HCT116 (cell line): ENCODE measurements at regions not wholly inside any gene's neighbourhood (a gene's known extent, or its start where the extent isn't known, plus 50 kb on each side); places are given as distances from the start of the nearest gene placed in this dataset.

Experiments used
- ATAC-seq: fragments of 200-7000 bp; cut with Tn5 transposase; 2 replicates; pipeline ENCODE4 v1.9.1; 2020; ENCODE audit warnings: mild to moderate bottlenecking, moderate library complexity
- BruUV-seq: library from RNA; stranded (reverse); fragments of 400-500 nt; replicated peaks from 2 replicates; lab custom pipeline; 2021; lab: Mats Ljungman, UMichigan
- CTCF ChIA-PET: fragments of 300-600 bp; sonication (Branson Sonifier 250); formaldehyde crosslinking; loops from one replicate; lab custom pipeline; 2021; ENCODE audit warnings: antibody characterized with exemption; lab: Charles Lee
- POLR2A ChIA-PET: fragments of 300-600, 350-600 bp; sonication (Branson Sonifier 250); formaldehyde crosslinking; loops from one replicate; lab custom pipeline; 2021; ENCODE audit warnings: antibody characterized with exemption; lab: Charles Lee
- RAD21 ChIA-PET, 2 experiments: fragments of 300-600 bp; sonication (Branson Sonifier 250); formaldehyde crosslinking; loops; one replicate each; lab custom pipeline; 2023; ENCODE audit warnings: low total read pairs in 2 of 2; ENCODE audit not compliant: uncharacterized antibody in 2 of 2, unreplicated experiment in 2 of 2, low non-redundant PET in 1 of 2; lab: Charles Lee
- DNase-seq: peaks from one replicate; pipeline ENCODE4 v3.0.0-alpha.2; 2010; ENCODE audit warnings: low read depth, low spot score
- H2AFZ ChIP-seq: fragments of 200-600 bp; shearing (Covaris generic), sonication (generic); 2 replicates; pipeline ENCODE4 v1.6.1; 2017; ENCODE audit warnings: low read depth, mixed run types, mixed read lengths, antibody characterized with exemption, low read length; ENCODE audit not compliant: poor library complexity, severe bottlenecking
- H3K27ac ChIP-seq: 2 replicates; pipeline ENCODE4 v1.5.1; 2012; ENCODE audit warnings: low read depth, low read length
- H3K27me3 ChIP-seq: fragments of 200-600 bp; sonication (generic); 2 replicates; pipeline ENCODE4 v1.6.1; 2016; ENCODE audit warnings: mixed run types, low read length, mixed read lengths; ENCODE audit not compliant: insufficient read depth
- H3K36me3 ChIP-seq, 2 experiments: fragments of 200-500 bp in 1 of 2; fragments of 200-600 bp in 1 of 2; sonication (Bioruptor generic) in 1 of 2; sonication (generic) in 1 of 2; 2 replicates each; pipeline versions ENCODE4 v1.5.1 to v1.6.1; 2014 to 2016; ENCODE audit warnings: low read length in 2 of 2, inconsistent platforms in 1 of 2, mixed read lengths in 1 of 2, mixed run types in 1 of 2; ENCODE audit not compliant: insufficient read depth in 2 of 2, control insufficient read depth in 1 of 2
- H3K4me1 ChIP-seq, 2 experiments: fragments of 200-600 bp in 1 of 2; sonication (generic) in 1 of 2; 2 replicates each; pipeline versions ENCODE4 v1.5.1 to v1.6.1; 2012 to 2017; ENCODE audit warnings: low read length in 2 of 2, inconsistent platforms in 1 of 2, mild to moderate bottlenecking in 1 of 2, mixed read lengths in 1 of 2, mixed run types in 1 of 2, moderate library complexity in 1 of 2; ENCODE audit not compliant: insufficient read depth in 2 of 2, control insufficient read depth in 1 of 2
- H3K4me2 ChIP-seq: fragments of 200-600 bp; sonication (generic); 2 replicates; pipeline ENCODE4 v1.6.1; 2017; ENCODE audit warnings: mixed run types, low read length, mixed read lengths
- H3K4me3 ChIP-seq, 2 experiments: fragments of 200-600 bp in 1 of 2; sonication (generic) in 1 of 2; replicated peaks in 1 of 2; 2 replicates each; pipeline ENCODE4 v1.5.1; 2011 to 2016; ENCODE audit warnings: low read length in 2 of 2, control low read depth in 1 of 2, low read depth in 1 of 2, mild to moderate bottlenecking in 1 of 2, mixed read lengths in 1 of 2, mixed run types in 1 of 2
- H3K79me2 ChIP-seq: fragments of 200-600 bp; sonication (generic); 2 replicates; pipeline ENCODE4 v1.6.1; 2017; ENCODE audit warnings: mild to moderate bottlenecking, mixed run types, low read length, moderate library complexity, mixed read lengths; ENCODE audit not compliant: insufficient read depth
- H3K9ac ChIP-seq: fragments of 200-600 bp; sonication (generic); 2 replicates; pipeline ENCODE4 v1.6.1; 2016; ENCODE audit warnings: low read length, mixed read lengths
- H3K9me2 ChIP-seq: fragments of 200-600 bp; sonication (generic), shearing (Covaris generic); 2 replicates; pipeline ENCODE4 v1.6.1; 2017; ENCODE audit warnings: mixed run types, mild to moderate bottlenecking, moderate library complexity; ENCODE audit not compliant: insufficient read depth
- H3K9me3 ChIP-seq, 2 experiments: fragments of 200-500 bp in 1 of 2; fragments of 200-600 bp in 1 of 2; sonication (Bioruptor generic) in 1 of 2; sonication (generic) in 1 of 2; 2 replicates each; pipeline ENCODE4 v1.6.1; 2014 to 2017; ENCODE audit warnings: low read length in 2 of 2, mixed read lengths in 2 of 2, inconsistent platforms in 1 of 2, low read depth in 1 of 2, mild to moderate bottlenecking in 1 of 2, mixed run types in 1 of 2, moderate library complexity in 1 of 2; ENCODE audit not compliant: control insufficient read depth in 1 of 2, insufficient read depth in 1 of 2
- H4K20me1 ChIP-seq: fragments of 200-600 bp; sonication (generic), shearing (Covaris generic); 2 replicates; pipeline ENCODE4 v1.6.1; 2017; ENCODE audit warnings: mixed run types, mild to moderate bottlenecking, moderate library complexity; ENCODE audit not compliant: insufficient read depth
- CTCF ChIP-seq, 3 experiments: fragments of 200-600 bp in 1 of 3; sonication (generic) in 1 of 3; IDR thresholded peaks in 2 of 3; conservative IDR thresholded peaks in 1 of 3; 2 replicates each; pipeline ENCODE4 v1.5.1; 2012 to 2017; ENCODE audit warnings: low read depth in 2 of 3, low read length in 2 of 3, antibody characterized with exemption in 1 of 3, borderline replicate concordance in 1 of 3, control low read depth in 1 of 3, mild to moderate bottlenecking in 1 of 3, mixed read lengths in 1 of 3, mixed run types in 1 of 3, moderate library complexity in 1 of 3; ENCODE audit not compliant: insufficient read depth in 1 of 3
- EGR1 ChIP-seq: IDR thresholded peaks from 2 replicates; pipeline ENCODE4 v1.6.1; 2012; ENCODE audit warnings: low read depth
- ELF1 ChIP-seq: IDR thresholded peaks from 2 replicates; pipeline ENCODE4 v1.6.1; 2012; ENCODE audit warnings: low read depth, borderline replicate concordance
- FOSL1 ChIP-seq: IDR thresholded peaks from 2 replicates; pipeline ENCODE4 v1.6.1; 2012; ENCODE audit warnings: low read depth
- JUND ChIP-seq: IDR thresholded peaks from 2 replicates; pipeline ENCODE4 v1.6.1; 2012
- POLR2A ChIP-seq: IDR thresholded peaks from 2 replicates; pipeline ENCODE4 v1.7.0; 2011; ENCODE audit warnings: borderline replicate concordance; ENCODE audit not compliant: insufficient read depth, insufficient read length; ENCODE audit errors: extremely low read depth
- POLR2AphosphoS5 ChIP-seq: IDR thresholded peaks from 2 replicates; pipeline ENCODE4 v1.6.1; 2011; ENCODE audit warnings: mild to moderate bottlenecking, low read depth, low read length, moderate library complexity
- RAD21 ChIP-seq: IDR thresholded peaks from 2 replicates; pipeline ENCODE4 v1.6.1; 2012; ENCODE audit warnings: low read depth, mild to moderate bottlenecking
- REST ChIP-seq: IDR thresholded peaks from 2 replicates; pipeline ENCODE4 v1.6.1; 2012; ENCODE audit warnings: low read depth
- TCF7L2 ChIP-seq: IDR thresholded peaks from 2 replicates; pipeline ENCODE4 v1.7.0; 2011; ENCODE audit warnings: borderline replicate concordance, inconsistent platforms; ENCODE audit not compliant: insufficient read depth, insufficient read length; ENCODE audit errors: extremely low read depth
- YY1 ChIP-seq: IDR thresholded peaks from 2 replicates; pipeline ENCODE4 v1.6.1; 2011; ENCODE audit warnings: low read length, low read depth, moderate library complexity, mild to moderate bottlenecking; ENCODE audit not compliant: insufficient replicate concordance; ENCODE audit errors: extremely low read depth
- ZFX ChIP-seq: fragments of 450-650 bp; IDR thresholded peaks from 2 replicates; pipeline ENCODE4 v1.6.1; 2017
- intact Hi-C: fragments of 100-400 bp; cut with micrococcal nuclease; formaldehyde crosslinking; loops from 2 replicates; pipeline ENCODE4 v1.10.0; 2022
- TF ChIP-seq, protein P1 (sequence below): IDR thresholded peaks from 2 replicates; pipeline ENCODE4 v1.6.1; 2012
- TF ChIP-seq, protein P2 (sequence below): IDR thresholded peaks from 2 replicates; pipeline ENCODE4 v1.6.1; 2012

DNA sequence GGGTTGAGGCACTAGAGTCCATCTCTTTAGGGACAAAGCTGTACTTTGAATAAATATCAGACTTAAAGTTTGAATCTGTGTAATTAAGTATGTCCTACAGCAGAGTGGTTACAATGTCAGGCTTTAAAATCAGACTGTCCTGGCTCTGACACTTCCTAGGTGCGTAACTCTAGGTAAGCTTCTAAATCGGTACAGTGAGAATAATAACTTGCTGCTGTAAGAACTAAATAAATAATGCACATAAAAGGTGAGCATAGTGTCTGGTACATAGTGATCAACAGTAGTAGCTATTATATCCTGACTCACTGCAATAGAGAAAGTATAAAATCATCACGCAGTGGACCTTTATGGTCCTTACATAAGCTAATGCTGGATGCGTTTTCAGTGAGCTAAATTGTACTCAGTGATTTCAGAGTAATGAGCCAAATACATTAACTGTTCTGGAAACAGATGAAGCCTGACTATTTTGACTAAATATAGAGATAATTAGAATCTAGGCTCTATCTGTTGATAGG, 72.2 kb upstream of the PDK4 start:
- H4K20me1 ChIP-seq: no peaks in the 10 kb centered on the region
- no peaks in the 10 kb centered on the region for H3K4me1 ChIP-seq
- no peaks in the 10 kb centered on the region for H3K27me3 ChIP-seq
- H3K9me2 ChIP-seq: no peaks in the 10 kb centered on the region
- DNase-seq (no peak), ATAC-seq (no peak)
- POLR2A ChIA-PET: no interaction called here
- BruUV-seq: no TSS peak
- H2AFZ ChIP-seq: no peak overlapping the region
- H3K9ac ChIP-seq: no peak overlapping the region
- RAD21 ChIA-PET: no interaction called here
- no peak overlapping the region for H3K4me2 ChIP-seq
- no peak for TF ChIP-seq ZFX
- TF ChIP-seq POLR2A: no peak
- no peak for TF ChIP-seq RAD21
- TF ChIP-seq JUND: no peak
- TF ChIP-seq, protein P1, sequence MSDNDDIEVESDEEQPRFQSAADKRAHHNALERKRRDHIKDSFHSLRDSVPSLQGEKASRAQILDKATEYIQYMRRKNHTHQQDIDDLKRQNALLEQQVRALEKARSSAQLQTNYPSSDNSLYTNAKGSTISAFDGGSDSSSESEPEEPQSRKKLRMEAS: no peak
- no peak for TF ChIP-seq EGR1
- TF ChIP-seq ELF1: no peak
- TF ChIP-seq POLR2AphosphoS5: no peak
- TF ChIP-seq FOSL1: no peak
- TF ChIP-seq, protein P2, sequence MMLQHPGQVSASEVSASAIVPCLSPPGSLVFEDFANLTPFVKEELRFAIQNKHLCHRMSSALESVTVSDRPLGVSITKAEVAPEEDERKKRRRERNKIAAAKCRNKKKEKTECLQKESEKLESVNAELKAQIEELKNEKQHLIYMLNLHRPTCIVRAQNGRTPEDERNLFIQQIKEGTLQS: no peak
- TF ChIP-seq CTCF (IDR thresholded peaks at IDR 0.05 in 2 of 3, conservative IDR thresholded peaks at IDR 0.05 in 1 of 3; ENCODE audit: borderline replicate concordance in 1 of 3, insufficient read depth in 1 of 3, low read depth in 2 of 3, low read length in 2 of 3): no peak
- no peak for TF ChIP-seq TCF7L2
- TF ChIP-seq REST: no peak
- no peak for TF ChIP-seq YY1
- no peak overlapping the region for H3K4me3 ChIP-seq
- H3K27ac ChIP-seq: no peak overlapping the region
- CTCF ChIA-PET: interaction anchor here (0.6 kb wide), 1 partner anchor 15 kb away, joined by 3 read pairs; no protein-coding TSS in a partner anchor
- no peaks in the 10 kb centered on the region for H3K36me3 ChIP-seq
- intact Hi-C loops: no loop called here
- no peaks in the 10 kb centered on the region for H3K9me3 ChIP-seq
- H3K79me2 ChIP-seq: no peaks in the 10 kb centered on the region
